ENCODE measurements at regions not wholly inside any gene's neighbourhood (a gene's known extent, or its start where the extent isn't known, plus 50 kb on each side); places are given as distances from the start of the nearest gene placed in this dataset.

DNA sequence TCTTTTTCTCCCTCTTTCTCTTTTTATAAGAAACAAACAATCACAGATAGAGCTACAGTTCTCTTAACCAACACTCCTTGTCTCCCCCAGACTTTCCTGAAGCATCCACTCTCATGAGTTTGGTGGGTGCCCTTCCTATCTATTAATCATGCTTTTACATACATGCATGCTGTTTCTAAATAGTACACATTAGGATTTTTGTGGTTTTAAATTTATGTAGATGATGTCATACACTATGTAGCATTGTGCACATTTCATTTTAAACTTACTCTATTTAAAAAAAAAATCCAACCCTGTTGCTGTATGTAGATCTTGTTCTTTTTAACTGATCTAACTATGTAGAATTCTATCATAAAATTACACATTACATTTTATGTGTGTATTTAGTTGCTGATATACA is 104.3 kb upstream of the MRPS22 start:
- H3K4me3 ChIP-seq (ENCODE audit: low read depth, low read length) = no peak overlapping the region
- H3K4me1 ChIP-seq = no peaks in the 10 kb centered on the region
- no peaks in the 10 kb centered on the region for H3K9me3 ChIP-seq
- DNase-seq = no peak
- H3K36me3 ChIP-seq = no peaks in the 10 kb centered on the region
- H3K27me3 ChIP-seq = peaks cover 81% of the 10 kb centered on the region
- TF ChIP-seq, protein P1, sequence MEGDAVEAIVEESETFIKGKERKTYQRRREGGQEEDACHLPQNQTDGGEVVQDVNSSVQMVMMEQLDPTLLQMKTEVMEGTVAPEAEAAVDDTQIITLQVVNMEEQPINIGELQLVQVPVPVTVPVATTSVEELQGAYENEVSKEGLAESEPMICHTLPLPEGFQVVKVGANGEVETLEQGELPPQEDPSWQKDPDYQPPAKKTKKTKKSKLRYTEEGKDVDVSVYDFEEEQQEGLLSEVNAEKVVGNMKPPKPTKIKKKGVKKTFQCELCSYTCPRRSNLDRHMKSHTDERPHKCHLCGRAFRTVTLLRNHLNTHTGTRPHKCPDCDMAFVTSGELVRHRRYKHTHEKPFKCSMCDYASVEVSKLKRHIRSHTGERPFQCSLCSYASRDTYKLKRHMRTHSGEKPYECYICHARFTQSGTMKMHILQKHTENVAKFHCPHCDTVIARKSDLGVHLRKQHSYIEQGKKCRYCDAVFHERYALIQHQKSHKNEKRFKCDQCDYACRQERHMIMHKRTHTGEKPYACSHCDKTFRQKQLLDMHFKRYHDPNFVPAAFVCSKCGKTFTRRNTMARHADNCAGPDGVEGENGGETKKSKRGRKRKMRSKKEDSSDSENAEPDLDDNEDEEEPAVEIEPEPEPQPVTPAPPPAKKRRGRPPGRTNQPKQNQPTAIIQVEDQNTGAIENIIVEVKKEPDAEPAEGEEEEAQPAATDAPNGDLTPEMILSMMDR (IDR thresholded peaks at IDR 0.05; ENCODE audit: low read depth, low read length) = no peak

DNA sequence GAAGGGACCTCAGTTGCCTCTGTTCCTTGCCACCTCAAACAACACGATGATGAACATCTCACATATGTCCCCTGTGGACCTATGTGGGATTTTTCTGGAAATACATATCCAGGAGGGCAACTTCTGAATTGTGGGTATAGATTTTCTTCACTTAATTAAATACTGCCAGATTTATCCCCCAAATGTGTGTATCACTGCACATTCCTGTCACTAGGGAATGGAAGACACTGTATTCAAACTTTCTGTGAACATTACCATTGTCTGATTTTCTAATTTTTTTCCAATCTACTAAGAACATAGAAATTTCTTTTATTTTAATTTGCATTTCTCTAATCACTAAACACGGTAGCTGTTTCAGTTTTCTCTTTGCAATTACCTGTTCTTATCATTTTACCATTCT is 102.0 kb upstream of the MRPS22 start:
- TF ChIP-seq, protein P1 (IDR thresholded peaks at IDR 0.05; ENCODE audit: low read depth, low read length) = no peak
- Histone ChIP-seq H3K9me3 (no peaks in the 10 kb centered on the region), H3K27me3 (peaks cover 75% of the 10 kb centered on the region), H3K4me1 (no peaks in the 10 kb centered on the region), H3K4me3 (ENCODE audit: low read depth, low read length) (no peak overlapping the region), H3K36me3 (no peaks in the 10 kb centered on the region)
- no peak for DNase-seq

DNA sequence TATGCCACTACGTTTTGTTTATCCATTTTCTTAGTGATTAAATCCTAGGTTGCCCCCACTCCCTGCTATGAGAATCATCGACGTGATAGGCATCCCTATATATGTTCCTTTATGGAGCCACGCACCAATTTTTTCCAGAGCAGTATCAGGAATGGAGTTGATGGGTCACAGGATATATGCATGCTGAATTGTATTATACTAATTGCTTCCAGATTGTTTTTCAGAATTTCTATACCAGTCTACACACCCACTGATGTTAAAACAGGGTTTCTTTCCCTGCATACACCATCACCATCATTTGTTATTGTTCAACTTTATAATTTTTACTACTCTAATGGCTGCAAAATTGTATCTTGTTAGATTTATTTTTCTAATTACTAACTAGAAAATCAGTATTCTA is 100.1 kb upstream of the MRPS22 start:
- Histone ChIP-seq H3K4me1 (no peaks in the 10 kb centered on the region), H3K36me3 (no peaks in the 10 kb centered on the region), H3K9me3 (no peaks in the 10 kb centered on the region; the same call in 1 of the 2 replicates), H3K4me3 (ENCODE audit: low read depth, low read length) (no peak overlapping the region), H3K27me3 (peaks cover 65% of the 10 kb centered on the region)
- TF ChIP-seq, protein P1 (IDR thresholded peaks at IDR 0.05; ENCODE audit: low read depth, low read length) = no peak
- DNase-seq = no peak

DNA sequence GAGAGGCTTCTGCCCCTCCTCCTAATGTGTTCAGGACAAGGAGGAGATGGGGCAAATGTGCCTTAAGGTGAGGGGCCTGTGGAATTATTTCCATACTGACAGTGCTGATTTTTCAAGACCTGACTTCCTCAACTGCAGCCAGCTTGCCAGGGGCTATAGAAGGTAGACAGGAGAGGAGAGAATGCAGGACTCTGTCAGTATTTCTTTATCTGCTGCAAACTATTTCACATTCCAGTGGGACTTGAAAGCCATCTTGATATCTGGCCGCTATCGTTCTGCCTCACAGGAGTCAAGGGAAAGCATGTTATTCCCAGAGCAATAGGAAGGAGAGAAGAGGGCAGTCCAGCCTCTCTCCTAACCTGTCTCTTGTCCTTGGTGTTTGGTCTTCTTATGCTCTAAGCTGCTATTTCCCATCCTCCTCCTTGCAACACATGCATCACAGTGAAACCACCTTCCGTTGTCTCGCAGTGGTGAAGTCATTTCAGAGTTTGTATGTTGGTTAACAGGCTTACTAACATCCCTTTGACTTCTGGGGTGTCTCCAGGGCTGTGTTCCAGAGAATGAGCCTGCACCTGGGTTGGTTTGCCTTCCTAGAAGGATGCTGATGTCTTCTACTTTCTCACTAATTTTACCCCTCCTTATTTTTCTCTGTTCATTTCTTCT is 95.1 kb upstream of the MRPS22 start:
- H3K4me1 ChIP-seq = no peaks in the 10 kb centered on the region
- TF ChIP-seq, protein P1 (IDR thresholded peaks at IDR 0.05; ENCODE audit: low read depth, low read length) = no peak
- peaks cover 24% of the 10 kb centered on the region for H3K27me3 ChIP-seq
- H3K36me3 ChIP-seq = no peaks in the 10 kb centered on the region
- DNase-seq = no peak
- no peak overlapping the region for H3K4me3 ChIP-seq (ENCODE audit: low read depth, low read length)
- no peaks in the 10 kb centered on the region; the same call in 1 of the 2 replicates for H3K9me3 ChIP-seq

GRCh38 chr3:139251529-139251928 is 92.3 kb upstream of the MRPS22 start:
- TF ChIP-seq, protein P1 (IDR thresholded peaks at IDR 0.05; ENCODE audit: low read depth, low read length) = no peak
- Histone ChIP-seq H3K4me1 (no peaks in the 10 kb centered on the region), H3K4me3 (ENCODE audit: low read depth, low read length) (no peak overlapping the region), H3K36me3 (no peaks in the 10 kb centered on the region), H3K27me3 (peaks cover 12% of the 10 kb centered on the region; the same call in 1 of the 2 replicates), H3K9me3 (no peaks in the 10 kb centered on the region; the same call in 1 of the 2 replicates)
- no peak for DNase-seq

GRCh38 chr3:139252719-139253118 is 91.1 kb upstream of the MRPS22 start:
- Histone ChIP-seq H3K27me3 (peaks cover 12% of the 10 kb centered on the region; the same call in 1 of the 2 replicates), H3K9me3 (no peaks in the 10 kb centered on the region; the same call in 1 of the 2 replicates), H3K4me1 (no peaks in the 10 kb centered on the region), H3K4me3 (ENCODE audit: low read depth, low read length) (no peak overlapping the region), H3K36me3 (no peaks in the 10 kb centered on the region)
- DNase-seq = no peak
- TF ChIP-seq, protein P1 (IDR thresholded peaks at IDR 0.05; ENCODE audit: low read depth, low read length) = no peak
